ENCODE measurements at regions not wholly inside any gene's neighbourhood (a gene's known extent, or its start where the extent isn't known, plus 50 kb on each side); places are given as distances from the start of the nearest gene placed in this dataset.

DNA sequence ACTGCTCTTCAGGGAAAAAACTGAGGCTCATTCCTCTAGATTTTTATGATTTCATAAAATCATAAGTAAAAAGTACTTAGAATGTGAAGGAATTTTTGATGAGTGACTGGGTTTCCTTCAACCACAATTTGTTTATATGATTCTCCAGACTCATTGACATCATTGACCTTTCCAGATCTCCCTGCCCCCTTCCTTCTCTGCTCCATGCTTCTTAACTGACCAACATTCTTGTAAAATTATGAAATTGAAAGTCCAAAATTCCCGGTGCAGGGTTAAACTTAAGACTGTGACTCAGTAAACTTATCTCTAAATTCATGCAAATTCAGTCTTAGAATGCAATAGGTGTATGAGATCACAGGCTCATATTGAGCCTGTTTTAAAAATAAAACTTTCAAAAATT, 648.9 kb downstream of the TDRD15 start:
- Histone ChIP-seq H3K27me3 (ENCODE audit: control insufficient read depth, insufficient read depth, low read length) (no peaks in the 10 kb centered on the region), H3K9me3 (ENCODE audit: control insufficient read depth, insufficient read depth, low read depth, low read length) (no peaks in the 10 kb centered on the region), H3K4me3 (ENCODE audit: low read depth in 2 of 2, low read length in 2 of 2) (no peak overlapping the region), H3K27ac (ENCODE audit: low read length) (no peak overlapping the region), H3K4me1 (ENCODE audit: control insufficient read depth, insufficient read depth, low read length) (no peaks in the 10 kb centered on the region), H3K36me3 (ENCODE audit: control insufficient read depth, insufficient read depth, low read length) (no peaks in the 10 kb centered on the region)
- POLR2A ChIA-PET = no interaction called here
- ATAC-seq (no peak), DNase-seq (ENCODE audit: low read depth, low spot score) (no peak)
- CTCF ChIA-PET = no interaction called here
- intact Hi-C loops (cut with micrococcal nuclease; ENCODE audit: unreplicated experiment) = no loop called here
- in situ Hi-C loops (cut with HindIII; ENCODE audit: low pct_unique_long_range_greater_than_20kb, low sequenced_read_pairs) = no loop called here
- no TSS peak for BruUV-seq (replicated peaks)
- TF ChIP-seq SIN3A (IDR thresholded peaks at IDR 0.05; ENCODE audit: borderline replicate concordance, insufficient read depth, low read depth, low read length) = no peak
- TF ChIP-seq TCF7L2 (IDR thresholded peaks at IDR 0.05; ENCODE audit: low read depth, low read length) = no peak
- TF ChIP-seq, protein P1, sequence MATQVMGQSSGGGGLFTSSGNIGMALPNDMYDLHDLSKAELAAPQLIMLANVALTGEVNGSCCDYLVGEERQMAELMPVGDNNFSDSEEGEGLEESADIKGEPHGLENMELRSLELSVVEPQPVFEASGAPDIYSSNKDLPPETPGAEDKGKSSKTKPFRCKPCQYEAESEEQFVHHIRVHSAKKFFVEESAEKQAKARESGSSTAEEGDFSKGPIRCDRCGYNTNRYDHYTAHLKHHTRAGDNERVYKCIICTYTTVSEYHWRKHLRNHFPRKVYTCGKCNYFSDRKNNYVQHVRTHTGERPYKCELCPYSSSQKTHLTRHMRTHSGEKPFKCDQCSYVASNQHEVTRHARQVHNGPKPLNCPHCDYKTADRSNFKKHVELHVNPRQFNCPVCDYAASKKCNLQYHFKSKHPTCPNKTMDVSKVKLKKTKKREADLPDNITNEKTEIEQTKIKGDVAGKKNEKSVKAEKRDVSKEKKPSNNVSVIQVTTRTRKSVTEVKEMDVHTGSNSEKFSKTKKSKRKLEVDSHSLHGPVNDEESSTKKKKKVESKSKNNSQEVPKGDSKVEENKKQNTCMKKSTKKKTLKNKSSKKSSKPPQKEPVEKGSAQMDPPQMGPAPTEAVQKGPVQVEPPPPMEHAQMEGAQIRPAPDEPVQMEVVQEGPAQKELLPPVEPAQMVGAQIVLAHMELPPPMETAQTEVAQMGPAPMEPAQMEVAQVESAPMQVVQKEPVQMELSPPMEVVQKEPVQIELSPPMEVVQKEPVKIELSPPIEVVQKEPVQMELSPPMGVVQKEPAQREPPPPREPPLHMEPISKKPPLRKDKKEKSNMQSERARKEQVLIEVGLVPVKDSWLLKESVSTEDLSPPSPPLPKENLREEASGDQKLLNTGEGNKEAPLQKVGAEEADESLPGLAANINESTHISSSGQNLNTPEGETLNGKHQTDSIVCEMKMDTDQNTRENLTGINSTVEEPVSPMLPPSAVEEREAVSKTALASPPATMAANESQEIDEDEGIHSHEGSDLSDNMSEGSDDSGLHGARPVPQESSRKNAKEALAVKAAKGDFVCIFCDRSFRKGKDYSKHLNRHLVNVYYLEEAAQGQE (IDR thresholded peaks at IDR 0.05; ENCODE audit: insufficient read depth in 1 of 2, low read depth in 2 of 2, low read length in 1 of 2) = no peak
- TF ChIP-seq POLR2AphosphoS5 (IDR thresholded peaks at IDR 0.05; ENCODE audit: low read depth, low read length) = no peak
- TF ChIP-seq, protein P2, sequence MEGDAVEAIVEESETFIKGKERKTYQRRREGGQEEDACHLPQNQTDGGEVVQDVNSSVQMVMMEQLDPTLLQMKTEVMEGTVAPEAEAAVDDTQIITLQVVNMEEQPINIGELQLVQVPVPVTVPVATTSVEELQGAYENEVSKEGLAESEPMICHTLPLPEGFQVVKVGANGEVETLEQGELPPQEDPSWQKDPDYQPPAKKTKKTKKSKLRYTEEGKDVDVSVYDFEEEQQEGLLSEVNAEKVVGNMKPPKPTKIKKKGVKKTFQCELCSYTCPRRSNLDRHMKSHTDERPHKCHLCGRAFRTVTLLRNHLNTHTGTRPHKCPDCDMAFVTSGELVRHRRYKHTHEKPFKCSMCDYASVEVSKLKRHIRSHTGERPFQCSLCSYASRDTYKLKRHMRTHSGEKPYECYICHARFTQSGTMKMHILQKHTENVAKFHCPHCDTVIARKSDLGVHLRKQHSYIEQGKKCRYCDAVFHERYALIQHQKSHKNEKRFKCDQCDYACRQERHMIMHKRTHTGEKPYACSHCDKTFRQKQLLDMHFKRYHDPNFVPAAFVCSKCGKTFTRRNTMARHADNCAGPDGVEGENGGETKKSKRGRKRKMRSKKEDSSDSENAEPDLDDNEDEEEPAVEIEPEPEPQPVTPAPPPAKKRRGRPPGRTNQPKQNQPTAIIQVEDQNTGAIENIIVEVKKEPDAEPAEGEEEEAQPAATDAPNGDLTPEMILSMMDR (IDR thresholded peaks at IDR 0.05) = no peak

- Histone ChIP-seq H3K36me3 (ENCODE audit: control insufficient read depth, insufficient read depth, low read length) (no peaks in the 10 kb centered on the region), H3K4me3 (ENCODE audit: low read depth in 2 of 2, low read length in 2 of 2) (no peak overlapping the region), H3K27me3 (ENCODE audit: control insufficient read depth, insufficient read depth, low read length) (no peaks in the 10 kb centered on the region), H3K4me1 (ENCODE audit: control insufficient read depth, insufficient read depth, low read length) (no peaks in the 10 kb centered on the region), H3K27ac (ENCODE audit: low read length) (no peak overlapping the region), H3K9me3 (ENCODE audit: control insufficient read depth, insufficient read depth, low read depth, low read length) (no peaks in the 10 kb centered on the region)
- DNase-seq (ENCODE audit: low read depth, low spot score) (no peak), ATAC-seq (no peak)
- TF ChIP-seq SIN3A (IDR thresholded peaks at IDR 0.05; ENCODE audit: borderline replicate concordance, insufficient read depth, low read depth, low read length) = no peak
- no peak for TF ChIP-seq POLR2AphosphoS5 (IDR thresholded peaks at IDR 0.05; ENCODE audit: low read depth, low read length)
- TF ChIP-seq, protein P1 (IDR thresholded peaks at IDR 0.05; ENCODE audit: insufficient read depth in 1 of 2, low read depth in 2 of 2, low read length in 1 of 2) = no peak
- TF ChIP-seq, protein P2 (IDR thresholded peaks at IDR 0.05) = no peak
- no peak for TF ChIP-seq TCF7L2 (IDR thresholded peaks at IDR 0.05; ENCODE audit: low read depth, low read length)
- intact Hi-C loops (cut with micrococcal nuclease; ENCODE audit: unreplicated experiment) (no loop called here), in situ Hi-C loops (cut with HindIII; ENCODE audit: low pct_unique_long_range_greater_than_20kb, low sequenced_read_pairs) (no loop called here)
- no TSS peak for BruUV-seq (replicated peaks)
- ChIA-PET CTCF (no interaction called here), POLR2A (no interaction called here)
These were observed 649.4 kb downstream of the TDRD15 start for GRCh38 chr2:21773168-21773567.

Measured in Panc1 (cell line).